Stimulated activated CD4-positive, alpha-beta T cell treated with anti-CD3 and anti-CD28 coated beads, Interleukin-15, amount 100 ng/mL, for 1 hour (primary cell): ENCODE measurements at regions not wholly inside any gene's neighbourhood (a gene's known extent, or its start where the extent isn't known, plus 50 kb on each side); places are given as distances from the start of the nearest gene placed in this dataset.
"Not testable (repeated sequence)": the region's sequence is repeated elsewhere in the genome, so short reads cannot be mapped to it uniquely, and the experiment has no call there.

Experiments used
- DNase-seq, 2 donors: peaks; one replicate each; pipeline ENCODE4 v3.0.0-alpha.2; 2020; ENCODE audit warnings: low read depth in 1 of 2, low spot score in 1 of 2

GRCh38 chr2:8121022-8121825 is 560.6 kb upstream of the ID2 start:
- no peak for DNase-seq

GRCh38 chr2:8121826-8122513 is 559.9 kb upstream of the ID2 start:
- no peak for DNase-seq

GRCh38 chr2:8122520-8122919 is 559.3 kb upstream of the ID2 start:
- no peak for DNase-seq

GRCh38 chr2:8123464-8123863 is 558.4 kb upstream of the ID2 start:
- no peak for DNase-seq

- DNase-seq, result no peak
Measured at GRCh38 chr2:8125741-8126711, 555.8 kb upstream of the ID2 start.

- no peak for DNase-seq
Measured at GRCh38 chr2:8126783-8127182, 555.1 kb upstream of the ID2 start.

- DNase-seq, result not testable (repeated sequence)
Measured at GRCh38 chr2:8131423-8131822, 550.4 kb upstream of the ID2 start.

GRCh38 chr2:8132351-8132831 is 549.5 kb upstream of the ID2 start:
- DNase-seq, result no peak

- no peak for DNase-seq
Measured at GRCh38 chr2:8132879-8133278, 549.0 kb upstream of the ID2 start.

- DNase-seq, result no peak
Measured at GRCh38 chr2:8133363-8133762, 548.5 kb upstream of the ID2 start.

GRCh38 chr2:8133913-8134472 is 547.9 kb upstream of the ID2 start:
- no peak for DNase-seq

GRCh38 chr2:8134473-8134932 is 547.4 kb upstream of the ID2 start:
- DNase-seq, result no peak

- DNase-seq, result no peak
Measured at GRCh38 chr2:8134985-8135682, 546.7 kb upstream of the ID2 start.

GRCh38 chr2:8137801-8138200 is 544.1 kb upstream of the ID2 start:
- DNase-seq, result no peak

GRCh38 chr2:8138525-8138922 is 543.3 kb upstream of the ID2 start:
- DNase-seq, result no peak

- no peak for DNase-seq
Measured at GRCh38 chr2:8138923-8139667, 542.8 kb upstream of the ID2 start.

GRCh38 chr2:8139668-8140200 is 542.1 kb upstream of the ID2 start:
- DNase-seq, result no peak

- no peak for DNase-seq
Measured at GRCh38 chr2:8141079-8141707, 540.7 kb upstream of the ID2 start.

- DNase-seq, result no peak
Measured at GRCh38 chr2:8141780-8142179, 540.1 kb upstream of the ID2 start.
